ENCODE measurements at regions not wholly inside any gene's neighbourhood (a gene's known extent, or its start where the extent isn't known, plus 50 kb on each side); places are given as distances from the start of the nearest gene placed in this dataset.

DNA sequence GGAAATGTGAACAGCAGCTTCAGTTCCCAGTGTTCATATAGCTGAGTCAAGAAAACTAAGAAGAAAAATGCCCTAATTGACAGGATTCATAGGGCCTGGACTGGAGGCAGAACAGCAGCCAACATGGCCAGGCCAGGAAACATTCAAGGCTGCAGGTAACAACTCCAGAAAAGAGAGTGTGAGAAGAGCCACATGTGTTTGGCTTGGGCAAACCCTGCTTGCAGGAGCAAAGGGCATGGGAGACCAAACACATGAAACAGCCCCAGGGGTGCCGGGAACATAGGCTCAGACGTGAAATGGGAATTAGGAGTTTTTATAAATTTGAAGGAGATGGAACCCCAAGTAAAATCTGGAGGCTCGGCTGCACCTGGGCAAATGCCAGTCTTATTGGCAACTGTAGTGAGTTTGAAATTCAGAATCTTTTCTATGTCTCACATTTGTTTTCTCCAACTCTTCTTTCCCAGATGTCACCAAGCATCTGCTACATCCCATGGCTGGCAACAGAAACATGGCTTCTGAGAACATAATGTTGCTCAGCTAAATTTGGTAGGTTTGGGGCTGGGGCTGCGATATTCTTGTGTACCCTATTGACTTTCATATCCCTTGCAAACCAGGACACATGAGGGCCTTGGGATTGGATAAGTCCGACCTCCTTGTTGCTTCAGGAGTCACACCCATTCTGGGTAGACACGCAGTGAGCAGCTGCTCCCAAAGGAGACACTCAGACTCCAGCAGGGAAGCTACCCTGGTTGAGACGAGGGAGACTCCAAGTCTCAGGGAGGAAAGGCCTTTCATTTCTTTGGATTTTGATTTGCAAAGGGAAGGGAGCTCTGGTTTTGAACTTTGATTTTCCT, 98.9 kb upstream of the CLSTN2 start:
- TF ChIP-seq PAX5 (IDR thresholded peaks at IDR 0.05; ENCODE audit: insufficient read depth, low read length, severe bottlenecking) = no peak
- TF ChIP-seq TAF1 (IDR thresholded peaks at IDR 0.05; ENCODE audit: low read depth, low read length) = no peak
- no peak for TF ChIP-seq POLR2AphosphoS5 (IDR thresholded peaks at IDR 0.05; ENCODE audit: low read depth, low read length)
- TF ChIP-seq SPI1 (IDR thresholded peaks at IDR 0.05; ENCODE audit: low read depth, low read length) = no peak
- TF ChIP-seq POU2F2 (IDR thresholded peaks at IDR 0.05; ENCODE audit: low read depth, low read length) = no peak
- no peak for TF ChIP-seq POLR2A (IDR thresholded peaks at IDR 0.05; ENCODE audit: low read depth, low read length)
- FAIRE-seq (no peak), DNase-seq (ENCODE audit: insufficient read length, low spot score) (no peak)

DNA sequence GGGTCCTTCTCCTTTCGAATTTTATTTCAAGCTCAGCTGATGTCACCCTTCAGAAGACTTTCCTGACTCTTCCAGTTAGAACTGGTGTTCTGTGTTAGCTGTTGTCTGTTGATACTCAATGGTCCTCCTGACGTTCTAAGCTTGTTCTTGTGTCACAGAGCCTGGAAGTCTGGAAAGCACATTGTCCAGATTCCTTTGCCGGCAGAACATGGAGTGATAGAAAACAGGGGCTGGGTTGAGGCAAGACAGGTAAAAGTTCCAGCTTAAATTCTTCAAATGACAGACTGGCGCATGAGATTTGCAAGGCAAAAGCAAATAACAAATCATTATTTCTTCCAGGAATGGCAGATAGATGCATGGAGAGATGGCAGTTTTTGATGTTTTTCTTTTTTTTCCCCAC, 102.0 kb upstream of the CLSTN2 start:
- DNase-seq (ENCODE audit: insufficient read length, low spot score) (no peak), FAIRE-seq (no peak)
- TF ChIP-seq POLR2A (IDR thresholded peaks at IDR 0.05; ENCODE audit: low read depth, low read length) (no peak), POLR2AphosphoS5 (IDR thresholded peaks at IDR 0.05; ENCODE audit: low read depth, low read length) (no peak), POU2F2 (IDR thresholded peaks at IDR 0.05; ENCODE audit: low read depth, low read length) (no peak), PAX5 (IDR thresholded peaks at IDR 0.05; ENCODE audit: insufficient read depth, low read length, severe bottlenecking) (no peak), TAF1 (IDR thresholded peaks at IDR 0.05; ENCODE audit: low read depth, low read length) (no peak), SPI1 (IDR thresholded peaks at IDR 0.05; ENCODE audit: low read depth, low read length) (no peak)

DNA sequence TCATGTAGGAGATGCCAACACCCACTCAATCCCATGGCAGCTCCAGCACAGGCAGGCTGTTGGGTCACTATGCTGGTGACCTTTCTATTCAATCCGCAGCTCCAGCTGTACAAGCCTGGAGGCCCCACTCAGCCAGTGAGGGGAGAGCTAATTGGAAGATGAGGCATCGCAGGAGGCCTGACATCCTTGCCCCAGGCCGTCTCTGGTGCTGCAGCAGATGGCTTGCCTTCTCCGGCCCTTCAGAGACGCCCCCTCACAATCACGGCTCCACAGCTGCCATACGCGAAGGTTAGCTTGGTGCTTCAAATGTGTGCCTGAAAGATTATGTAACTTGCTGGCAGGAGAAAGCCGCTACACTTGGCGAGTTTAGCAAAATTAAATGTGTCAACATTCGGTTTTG, 104.2 kb upstream of the CLSTN2 start:
- TF ChIP-seq SPI1 (IDR thresholded peaks at IDR 0.05; ENCODE audit: low read depth, low read length) = no peak
- TF ChIP-seq PAX5 (IDR thresholded peaks at IDR 0.05; ENCODE audit: insufficient read depth, low read length, severe bottlenecking) = no peak
- TF ChIP-seq POU2F2 (IDR thresholded peaks at IDR 0.05; ENCODE audit: low read depth, low read length) = no peak
- no peak for FAIRE-seq
- no peak for DNase-seq (ENCODE audit: insufficient read length, low spot score)

DNA sequence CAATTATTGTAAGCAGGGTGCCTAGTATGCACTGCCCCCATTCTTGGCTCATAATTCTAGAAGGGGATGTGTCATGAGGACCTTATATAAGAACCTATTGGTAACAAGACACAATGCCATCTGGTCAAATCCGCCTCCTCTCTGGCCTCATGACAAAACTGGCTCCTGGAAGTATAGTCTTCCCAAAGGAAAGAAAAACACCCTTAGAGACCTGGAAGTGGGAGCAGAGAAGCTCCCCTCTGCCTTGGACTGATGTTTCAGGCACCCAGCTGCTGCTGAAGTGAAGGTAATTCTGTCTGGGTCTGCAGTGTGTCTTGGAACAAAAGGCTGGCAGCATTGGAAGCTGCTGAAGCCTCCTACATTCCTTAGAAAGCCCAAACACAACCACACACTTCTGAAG, 107.2 kb upstream of the CLSTN2 start:
- FAIRE-seq = no peak
- DNase-seq (ENCODE audit: insufficient read length, low spot score) = no peak
- no peak for TF ChIP-seq TAF1 (IDR thresholded peaks at IDR 0.05; ENCODE audit: low read depth, low read length)
- TF ChIP-seq POLR2A (IDR thresholded peaks at IDR 0.05; ENCODE audit: low read depth, low read length) = no peak
- no peak for TF ChIP-seq PAX5 (IDR thresholded peaks at IDR 0.05; ENCODE audit: insufficient read depth, low read length, severe bottlenecking)
- no peak for TF ChIP-seq POLR2AphosphoS5 (IDR thresholded peaks at IDR 0.05; ENCODE audit: low read depth, low read length)
- no peak for TF ChIP-seq SPI1 (IDR thresholded peaks at IDR 0.05; ENCODE audit: low read depth, low read length)
- no peak for TF ChIP-seq POU2F2 (IDR thresholded peaks at IDR 0.05; ENCODE audit: low read depth, low read length)

DNA sequence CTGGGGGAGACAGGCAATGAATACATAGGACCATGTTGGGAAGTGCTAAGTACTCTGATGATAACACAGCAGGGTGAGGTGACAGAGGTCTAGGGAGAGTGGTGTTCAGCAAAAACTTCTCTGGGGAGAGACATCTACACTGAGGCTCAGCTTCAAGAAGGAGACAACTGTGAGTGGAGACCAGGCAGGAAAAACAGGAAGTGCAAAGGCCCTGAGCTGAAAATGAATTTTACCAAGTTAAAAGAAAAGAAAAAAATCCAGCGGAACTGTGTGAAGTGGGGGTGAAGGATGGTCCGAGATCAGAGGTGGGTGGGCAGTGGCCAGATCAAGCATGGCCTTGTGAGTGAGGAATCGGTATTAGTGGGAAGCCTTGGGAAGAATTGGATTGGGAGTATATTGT, 110.1 kb upstream of the CLSTN2 start:
- DNase-seq (ENCODE audit: insufficient read length, low spot score) = no peak
- FAIRE-seq = no peak
- peak; percentile 35; the same call in 1 of the 2 replicates for TF ChIP-seq SPI1 (IDR thresholded peaks at IDR 0.05; ENCODE audit: low read depth, low read length)
- no peak for TF ChIP-seq PAX5 (IDR thresholded peaks at IDR 0.05; ENCODE audit: insufficient read depth, low read length, severe bottlenecking)

DNA sequence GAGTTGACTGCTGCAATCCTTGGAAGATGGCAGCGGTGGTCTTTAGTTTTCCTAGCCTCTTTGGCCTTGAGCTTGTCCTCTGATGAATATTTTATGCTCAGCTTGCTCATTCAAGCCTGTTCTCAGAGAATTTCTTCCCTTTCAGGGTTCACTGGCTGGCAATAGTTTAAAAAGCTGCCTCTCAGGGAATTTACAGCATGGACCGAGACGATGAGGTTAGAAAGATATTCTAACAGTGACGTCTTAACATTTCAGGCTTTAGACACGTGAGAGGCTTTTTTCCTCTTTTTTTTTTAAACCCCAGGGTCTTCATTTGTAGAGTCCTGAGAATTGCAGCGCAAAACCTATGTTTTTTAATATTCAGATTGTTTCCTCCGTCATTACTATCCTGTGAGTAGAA, 120.3 kb upstream of the CLSTN2 start:
- TF ChIP-seq TAF1 (IDR thresholded peaks at IDR 0.05; ENCODE audit: low read depth, low read length) = no peak
- TF ChIP-seq PAX5 (IDR thresholded peaks at IDR 0.05; ENCODE audit: insufficient read depth, low read length, severe bottlenecking) = no peak
- no peak for TF ChIP-seq POLR2A (IDR thresholded peaks at IDR 0.05; ENCODE audit: low read depth, low read length)
- no peak for TF ChIP-seq POU2F2 (IDR thresholded peaks at IDR 0.05; ENCODE audit: low read depth, low read length)
- no peak for TF ChIP-seq SPI1 (IDR thresholded peaks at IDR 0.05; ENCODE audit: low read depth, low read length)
- TF ChIP-seq POLR2AphosphoS5 (IDR thresholded peaks at IDR 0.05; ENCODE audit: low read depth, low read length) = no peak
- FAIRE-seq = no peak

DNA sequence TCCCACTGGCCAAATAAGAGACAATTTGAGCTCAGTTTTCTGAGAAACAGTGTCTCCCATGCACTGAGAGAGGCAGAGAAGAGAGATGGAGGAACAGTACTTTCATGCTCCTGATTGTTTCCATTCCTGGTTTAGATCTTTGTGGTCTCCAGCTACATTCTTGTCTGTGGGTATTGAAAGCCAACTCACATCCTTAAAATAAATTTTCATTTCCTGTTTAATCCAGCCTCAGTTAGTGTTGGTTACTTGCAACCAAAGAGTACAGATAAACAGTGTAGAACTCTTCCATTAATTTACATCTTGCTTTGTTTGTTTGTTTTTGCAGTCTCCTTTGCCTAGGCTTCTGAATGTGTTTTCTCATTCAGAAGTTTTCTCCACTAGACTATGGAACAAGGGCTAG, 123.7 kb upstream of the CLSTN2 start:
- DNase-seq (ENCODE audit: insufficient read length, low spot score) (no peak), FAIRE-seq (no peak)
- TF ChIP-seq PAX5 (IDR thresholded peaks at IDR 0.05; ENCODE audit: insufficient read depth, low read length, severe bottlenecking) = no peak
- no peak for TF ChIP-seq TAF1 (IDR thresholded peaks at IDR 0.05; ENCODE audit: low read depth, low read length)
- no peak for TF ChIP-seq POLR2A (IDR thresholded peaks at IDR 0.05; ENCODE audit: low read depth, low read length)
- no peak for TF ChIP-seq POLR2AphosphoS5 (IDR thresholded peaks at IDR 0.05; ENCODE audit: low read depth, low read length)
- no peak for TF ChIP-seq POU2F2 (IDR thresholded peaks at IDR 0.05; ENCODE audit: low read depth, low read length)
- TF ChIP-seq SPI1 (IDR thresholded peaks at IDR 0.05; ENCODE audit: low read depth, low read length) = no peak

More for the DNA sequence above, 120.3 kb upstream of the CLSTN2 start:
- no peak for DNase-seq (ENCODE audit: insufficient read length, low spot score)

DNA sequence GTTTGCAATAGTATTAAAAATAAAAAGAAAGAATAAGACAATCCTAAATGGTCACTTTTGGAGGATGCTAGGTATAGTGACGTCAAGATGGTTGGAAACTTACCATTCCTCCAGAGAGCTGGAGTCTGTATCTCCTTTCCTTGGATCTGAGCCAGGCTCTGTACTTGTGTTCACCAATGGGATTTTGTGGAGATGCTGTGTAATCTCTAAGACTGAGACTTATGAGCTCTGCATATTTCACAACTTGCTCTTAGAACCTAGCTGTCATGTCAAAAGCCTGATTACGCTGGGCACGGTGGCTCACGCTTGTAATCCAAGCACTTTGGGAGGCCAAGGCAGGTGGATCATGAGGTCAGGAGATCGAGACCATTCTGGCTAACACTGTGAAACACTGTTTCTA, 126.8 kb upstream of the CLSTN2 start:
- no peak for FAIRE-seq

DNA sequence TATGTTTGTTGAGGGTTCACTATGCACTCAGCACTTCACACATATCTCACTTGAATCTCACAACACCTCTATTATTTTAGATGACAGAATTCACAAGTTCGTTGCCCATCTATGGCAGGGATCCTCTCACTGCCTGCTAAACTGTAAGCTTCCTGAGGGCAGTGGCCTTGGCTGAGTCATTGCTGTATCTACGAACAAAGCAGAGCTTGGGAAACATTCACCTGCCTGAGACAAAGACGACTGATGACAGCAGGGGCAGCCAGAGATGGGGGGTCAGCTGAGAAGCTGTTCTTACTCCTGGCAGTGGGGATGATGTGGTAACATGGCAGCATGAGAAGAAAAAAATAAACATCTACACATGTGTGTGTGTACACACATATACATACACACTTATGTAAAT, 125.5 kb upstream of the NMNAT3 start:
- DNase-seq (ENCODE audit: insufficient read length, low spot score) (no peak), FAIRE-seq (no peak)
- TF ChIP-seq TAF1 (IDR thresholded peaks at IDR 0.05; ENCODE audit: low read depth, low read length) = no peak
- TF ChIP-seq SPI1 (IDR thresholded peaks at IDR 0.05; ENCODE audit: low read depth, low read length) = no peak
- TF ChIP-seq POLR2AphosphoS5 (IDR thresholded peaks at IDR 0.05; ENCODE audit: low read depth, low read length) = no peak
- TF ChIP-seq POU2F2 (IDR thresholded peaks at IDR 0.05; ENCODE audit: low read depth, low read length) = no peak
- TF ChIP-seq PAX5 (IDR thresholded peaks at IDR 0.05; ENCODE audit: insufficient read depth, low read length, severe bottlenecking) = no peak
- no peak for TF ChIP-seq POLR2A (IDR thresholded peaks at IDR 0.05; ENCODE audit: low read depth, low read length)

More for the DNA sequence above, 126.8 kb upstream of the CLSTN2 start:
- no peak for DNase-seq (ENCODE audit: insufficient read length, low spot score)
- TF ChIP-seq SPI1 (IDR thresholded peaks at IDR 0.05; ENCODE audit: low read depth, low read length) (no peak), POLR2A (IDR thresholded peaks at IDR 0.05; ENCODE audit: low read depth, low read length) (no peak), POU2F2 (IDR thresholded peaks at IDR 0.05; ENCODE audit: low read depth, low read length) (no peak), PAX5 (IDR thresholded peaks at IDR 0.05; ENCODE audit: insufficient read depth, low read length, severe bottlenecking) (no peak), TAF1 (IDR thresholded peaks at IDR 0.05; ENCODE audit: low read depth, low read length) (no peak), POLR2AphosphoS5 (IDR thresholded peaks at IDR 0.05; ENCODE audit: low read depth, low read length) (no peak)

Data from GM12891 (cell line).